ENCODE measurements at regions not wholly inside any gene's neighbourhood (a gene's known extent, or its start where the extent isn't known, plus 50 kb on each side); places are given as distances from the start of the nearest gene placed in this dataset.
"Not testable (repeated sequence)": the region's sequence is repeated elsewhere in the genome, so short reads cannot be mapped to it uniquely, and the experiment has no call there.

GRCh38 chr10:5268743-5269142, 72.1 kb downstream of the AKR1C4 start:
- H3K9ac ChIP-seq (ENCODE audit: low read depth, low read length), result no peak overlapping the region
- H3K9me3 ChIP-seq (ENCODE audit: control insufficient read depth, insufficient read depth, low read length), result no peaks in the 10 kb centered on the region; the same call in 1 of the 2 replicates
- H3K36me3 ChIP-seq (ENCODE audit: insufficient read depth, low read length), result no peaks in the 10 kb centered on the region
- H3K4me1 ChIP-seq (ENCODE audit: insufficient read depth, low read length), result no peaks in the 10 kb centered on the region

GRCh38 chr10:5269791-5270190, 73.2 kb downstream of the AKR1C4 start:
- no peaks in the 10 kb centered on the region for H3K36me3 ChIP-seq (ENCODE audit: insufficient read depth, low read length)
- H3K4me1 ChIP-seq (ENCODE audit: insufficient read depth, low read length), result no peaks in the 10 kb centered on the region
- no peaks in the 10 kb centered on the region; the same call in 1 of the 2 replicates for H3K9me3 ChIP-seq (ENCODE audit: control insufficient read depth, insufficient read depth, low read length)
- no peak overlapping the region for H3K9ac ChIP-seq (ENCODE audit: low read depth, low read length)

GRCh38 chr10:5271526-5271925, 74.9 kb downstream of the AKR1C4 start:
- Histone ChIP-seq H3K9me3 (ENCODE audit: control insufficient read depth, insufficient read depth, low read length) (no peaks in the 10 kb centered on the region), H3K9ac (ENCODE audit: low read depth, low read length) (no peak overlapping the region), H3K4me1 (ENCODE audit: insufficient read depth, low read length) (no peaks in the 10 kb centered on the region), H3K36me3 (ENCODE audit: insufficient read depth, low read length) (no peaks in the 10 kb centered on the region)

GRCh38 chr10:5272065-5272803, 75.6 kb downstream of the AKR1C4 start:
- Histone ChIP-seq H3K9me3 (ENCODE audit: control insufficient read depth, insufficient read depth, low read length) (no peaks in the 10 kb centered on the region), H3K9ac (ENCODE audit: low read depth, low read length) (no peak overlapping the region), H3K36me3 (ENCODE audit: insufficient read depth, low read length) (no peaks in the 10 kb centered on the region), H3K4me1 (ENCODE audit: insufficient read depth, low read length) (no peaks in the 10 kb centered on the region)

- H3K4me1 ChIP-seq (ENCODE audit: insufficient read depth, low read length), result no peaks in the 10 kb centered on the region
- H3K9ac ChIP-seq (ENCODE audit: low read depth, low read length), result no peak overlapping the region
- no peaks in the 10 kb centered on the region for H3K9me3 ChIP-seq (ENCODE audit: control insufficient read depth, insufficient read depth, low read length)
- no peaks in the 10 kb centered on the region for H3K36me3 ChIP-seq (ENCODE audit: insufficient read depth, low read length)
Measured at GRCh38 chr10:5274795-5275194, 78.2 kb downstream of the AKR1C4 start.

- H3K4me1 ChIP-seq (ENCODE audit: insufficient read depth, low read length), result peaks cover 17% of the 10 kb centered on the region
- no peaks in the 10 kb centered on the region for H3K9me3 ChIP-seq (ENCODE audit: control insufficient read depth, insufficient read depth, low read length)
- H3K36me3 ChIP-seq (ENCODE audit: insufficient read depth, low read length), result no peaks in the 10 kb centered on the region
- no peak overlapping the region for H3K9ac ChIP-seq (ENCODE audit: low read depth, low read length)
Measured at GRCh38 chr10:5281356-5281755, 83.4 kb upstream of the UCN3 start.

GRCh38 chr10:5282137-5282536, 82.6 kb upstream of the UCN3 start:
- Histone ChIP-seq H3K4me1 (ENCODE audit: insufficient read depth, low read length) (peaks cover 17% of the 10 kb centered on the region), H3K9ac (ENCODE audit: low read depth, low read length) (no peak overlapping the region), H3K36me3 (ENCODE audit: insufficient read depth, low read length) (no peaks in the 10 kb centered on the region), H3K9me3 (ENCODE audit: control insufficient read depth, insufficient read depth, low read length) (no peaks in the 10 kb centered on the region)

GRCh38 chr10:5283305-5284158, 81.2 kb upstream of the UCN3 start:
- peak overlapping the region; percentile 28; the same call in 1 of the 2 replicates for H3K9ac ChIP-seq (ENCODE audit: low read depth, low read length)
- no peaks in the 10 kb centered on the region for H3K36me3 ChIP-seq (ENCODE audit: insufficient read depth, low read length)
- H3K9me3 ChIP-seq (ENCODE audit: control insufficient read depth, insufficient read depth, low read length), result no peaks in the 10 kb centered on the region
- peaks cover 17% of the 10 kb centered on the region for H3K4me1 ChIP-seq (ENCODE audit: insufficient read depth, low read length)

GRCh38 chr10:5284311-5285057, 80.3 kb upstream of the UCN3 start:
- no peaks in the 10 kb centered on the region for H3K9me3 ChIP-seq (ENCODE audit: control insufficient read depth, insufficient read depth, low read length)
- H3K4me1 ChIP-seq (ENCODE audit: insufficient read depth, low read length), result peaks cover 17% of the 10 kb centered on the region
- H3K36me3 ChIP-seq (ENCODE audit: insufficient read depth, low read length), result no peaks in the 10 kb centered on the region
- no peak overlapping the region for H3K9ac ChIP-seq (ENCODE audit: low read depth, low read length)

- Histone ChIP-seq H3K9me3 (ENCODE audit: control insufficient read depth, insufficient read depth, low read length) (no peaks in the 10 kb centered on the region), H3K36me3 (ENCODE audit: insufficient read depth, low read length) (no peaks in the 10 kb centered on the region), H3K9ac (ENCODE audit: low read depth, low read length) (no peak overlapping the region), H3K4me1 (ENCODE audit: insufficient read depth, low read length) (peaks cover 17% of the 10 kb centered on the region)
Measured at GRCh38 chr10:5285186-5285585, 79.6 kb upstream of the UCN3 start.

- Histone ChIP-seq H3K9ac (ENCODE audit: low read depth, low read length) (no peak overlapping the region), H3K9me3 (ENCODE audit: control insufficient read depth, insufficient read depth, low read length) (no peaks in the 10 kb centered on the region), H3K36me3 (ENCODE audit: insufficient read depth, low read length) (no peaks in the 10 kb centered on the region), H3K4me1 (ENCODE audit: insufficient read depth, low read length) (peaks cover 23% of the 10 kb centered on the region)
Measured at GRCh38 chr10:5288359-5288758, 76.4 kb upstream of the UCN3 start.

- H3K9ac ChIP-seq (ENCODE audit: low read depth, low read length); H3K9me3 ChIP-seq (ENCODE audit: control insufficient read depth, insufficient read depth, low read length); H3K36me3 ChIP-seq (ENCODE audit: insufficient read depth, low read length): not testable (repeated sequence)
- peaks cover 16% of the 10 kb centered on the region for H3K4me1 ChIP-seq (ENCODE audit: insufficient read depth, low read length)
Measured at GRCh38 chr10:5289228-5289627, 75.5 kb upstream of the UCN3 start.

- peaks cover 5% of the 10 kb centered on the region; the same call in 1 of the 2 replicates for H3K4me1 ChIP-seq (ENCODE audit: insufficient read depth, low read length)
- no peak overlapping the region for H3K9ac ChIP-seq (ENCODE audit: low read depth, low read length)
- H3K9me3 ChIP-seq (ENCODE audit: control insufficient read depth, insufficient read depth, low read length), result no peaks in the 10 kb centered on the region
- no peaks in the 10 kb centered on the region for H3K36me3 ChIP-seq (ENCODE audit: insufficient read depth, low read length)
Measured at GRCh38 chr10:5291501-5292195, 73.1 kb upstream of the UCN3 start.

GRCh38 chr10:5292196-5292735, 72.5 kb upstream of the UCN3 start:
- Histone ChIP-seq H3K4me1 (ENCODE audit: insufficient read depth, low read length) (peaks cover 5% of the 10 kb centered on the region; the same call in 1 of the 2 replicates), H3K9ac (ENCODE audit: low read depth, low read length) (no peak overlapping the region), H3K36me3 (ENCODE audit: insufficient read depth, low read length) (no peaks in the 10 kb centered on the region)

More at GRCh38 chr10:5292196-5292735, 72.5 kb upstream of the UCN3 start:
- H3K9me3 ChIP-seq (ENCODE audit: control insufficient read depth, insufficient read depth, low read length), result no peaks in the 10 kb centered on the region
